ENCODE measurements at regions not wholly inside any gene's neighbourhood (a gene's known extent, or its start where the extent isn't known, plus 50 kb on each side); places are given as distances from the start of the nearest gene placed in this dataset.

- Histone ChIP-seq H3K27ac (no peak overlapping the region), H3K9me3 (no peaks in the 10 kb centered on the region), H3K27me3 (no peaks in the 10 kb centered on the region), H3K4me3 (no peak overlapping the region), H3K4me1 (no peaks in the 10 kb centered on the region), H3K36me3 (no peaks in the 10 kb centered on the region), H3K9ac (ENCODE audit: low read depth in 2 of 2, low read length in 2 of 2) (no peak overlapping the region)
- DNase-seq, result no peak
- TF ChIP-seq CTCF (IDR thresholded peaks at IDR 0.05), result no peak
- intact Hi-C loops (cut with DNase I), result no loop called here
Observed at GRCh38 chr16:26930786-26931581, 135.7 kb upstream of the C16orf82 start.

- intact Hi-C loops (cut with DNase I), result no loop called here
- no peak for DNase-seq
- no peaks in the 10 kb centered on the region for H3K4me1 ChIP-seq
- H3K4me3 ChIP-seq, result no peak overlapping the region
- H3K36me3 ChIP-seq, result no peaks in the 10 kb centered on the region
- no peak overlapping the region for H3K27ac ChIP-seq
- H3K9ac ChIP-seq (ENCODE audit: low read depth in 2 of 2, low read length in 2 of 2), result no peak overlapping the region
- TF ChIP-seq CTCF (IDR thresholded peaks at IDR 0.05), result no peak
- H3K9me3 ChIP-seq, result no peaks in the 10 kb centered on the region
- no peaks in the 10 kb centered on the region for H3K27me3 ChIP-seq
Observed at GRCh38 chr16:26950636-26951035, 116.1 kb upstream of the C16orf82 start.

DNA sequence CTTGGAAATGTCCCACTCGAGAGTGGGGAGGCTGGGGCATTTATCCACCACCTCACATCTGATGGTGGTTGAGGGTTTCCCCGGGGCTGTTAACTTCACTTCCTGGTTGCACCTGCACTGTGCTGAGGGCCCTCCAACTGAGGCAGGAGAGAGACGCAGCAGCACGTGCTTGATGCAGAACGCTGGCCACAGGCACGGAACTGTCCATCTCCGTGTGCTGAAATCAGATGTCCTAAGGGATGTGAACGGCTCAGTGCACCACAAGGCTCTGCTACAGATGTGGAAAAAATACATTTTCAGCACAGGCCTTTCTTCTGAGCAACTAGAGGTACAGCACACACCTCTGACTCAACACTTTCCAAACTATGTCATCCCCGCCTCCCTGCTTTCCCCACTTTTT lies 114.8 kb upstream of the C16orf82 start:
- H3K4me3 ChIP-seq, result no peak overlapping the region
- H3K27me3 ChIP-seq, result no peaks in the 10 kb centered on the region
- H3K36me3 ChIP-seq, result no peaks in the 10 kb centered on the region
- no peak for TF ChIP-seq CTCF (IDR thresholded peaks at IDR 0.05)
- no peak overlapping the region for H3K27ac ChIP-seq
- DNase-seq, result no peak
- no peaks in the 10 kb centered on the region for H3K9me3 ChIP-seq
- no peak overlapping the region for H3K9ac ChIP-seq (ENCODE audit: low read depth in 2 of 2, low read length in 2 of 2)
- intact Hi-C loops (cut with DNase I), result no loop called here
- H3K4me1 ChIP-seq, result no peaks in the 10 kb centered on the region

- no peaks in the 10 kb centered on the region for H3K4me1 ChIP-seq
- no peak overlapping the region for H3K27ac ChIP-seq
- no peak overlapping the region for H3K4me3 ChIP-seq
- no peak overlapping the region for H3K9ac ChIP-seq (ENCODE audit: low read depth in 2 of 2, low read length in 2 of 2)
- DNase-seq, result no peak
- no peaks in the 10 kb centered on the region for H3K27me3 ChIP-seq
- no peak for TF ChIP-seq CTCF (IDR thresholded peaks at IDR 0.05)
- H3K36me3 ChIP-seq, result no peaks in the 10 kb centered on the region
- H3K9me3 ChIP-seq, result no peaks in the 10 kb centered on the region
- intact Hi-C loops (cut with DNase I), result no loop called here
Observed at GRCh38 chr16:26952411-26952810, 114.3 kb upstream of the C16orf82 start.

DNA sequence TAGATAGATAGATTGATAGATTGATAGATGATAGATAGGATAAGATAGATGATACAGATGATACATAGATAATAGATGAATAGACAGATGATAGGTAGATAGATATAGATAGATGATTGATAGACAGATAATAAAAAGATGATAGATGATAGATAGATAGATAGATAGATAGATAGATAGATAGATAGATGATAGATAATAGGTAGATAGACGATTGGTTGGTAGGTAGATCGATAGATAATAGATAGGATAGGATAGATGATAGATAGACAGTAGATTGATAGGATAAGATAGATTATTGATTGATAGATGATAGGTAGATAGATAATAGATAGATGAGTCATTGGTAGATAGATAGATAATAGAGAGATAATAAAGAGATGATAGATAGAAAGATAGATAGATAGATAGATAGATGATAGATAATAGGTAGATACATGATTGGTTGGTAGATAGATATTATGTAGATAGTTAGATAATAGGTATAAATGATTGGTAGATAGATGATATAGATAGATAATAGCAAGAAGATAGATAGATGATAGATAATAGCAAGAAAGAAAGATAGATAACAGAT lies 109.4 kb upstream of the C16orf82 start:
- no peak for TF ChIP-seq CTCF (IDR thresholded peaks at IDR 0.05)
- Histone ChIP-seq H3K4me1 (no peaks in the 10 kb centered on the region), H3K9ac (ENCODE audit: low read depth in 2 of 2, low read length in 2 of 2) (no peak overlapping the region), H3K9me3 (no peaks in the 10 kb centered on the region), H3K27me3 (no peaks in the 10 kb centered on the region), H3K36me3 (no peaks in the 10 kb centered on the region), H3K4me3 (no peak overlapping the region), H3K27ac (no peak overlapping the region)
- intact Hi-C loops (cut with DNase I), result no loop called here
- no peak for DNase-seq
